ENCODE measurements at regions not wholly inside any gene's neighbourhood (a gene's known extent, or its start where the extent isn't known, plus 50 kb on each side); places are given as distances from the start of the nearest gene placed in this dataset.

DNA sequence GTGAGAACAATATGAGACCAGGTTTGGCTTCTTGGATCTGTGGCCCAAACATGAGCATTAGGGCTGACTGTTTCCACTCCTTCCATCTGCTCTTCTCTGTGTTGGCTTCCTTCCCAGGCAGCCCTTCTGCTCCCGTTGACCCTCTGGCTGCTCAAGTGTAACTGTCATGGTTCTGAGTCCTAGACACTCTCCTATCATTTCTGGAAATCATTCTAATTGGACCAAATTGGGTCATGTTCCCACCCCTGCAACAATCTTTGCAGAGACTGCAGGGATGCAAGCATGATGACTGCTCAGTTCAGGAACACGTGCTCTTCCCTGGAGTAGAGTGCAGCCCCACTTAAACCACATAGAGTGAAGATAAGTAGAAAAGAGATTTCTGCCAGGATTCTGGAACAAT, 741.4 kb downstream of the TAF11L14 start:
- no peak for ATAC-seq
- Histone ChIP-seq H3K36me3 (no peaks in the 10 kb centered on the region), H3K9me3 (no peaks in the 10 kb centered on the region), H3K4me3 (no peak overlapping the region), H3K27ac (no peak overlapping the region), H3K27me3 (peaks cover 0 to under 1% (median 0%) of the 10 kb centered on the region in 4 donors), H3K4me1 (no peaks in the 10 kb centered on the region)
- FAIRE-seq: no peak
- no peak for DNase-seq
- intact Hi-C loops (cut with DNase I): no loop called here
- WGBS, 2 donors: 41 to 53% methylated on average over 2 of the region's 2 CpGs
- TF ChIP-seq, protein P1, sequence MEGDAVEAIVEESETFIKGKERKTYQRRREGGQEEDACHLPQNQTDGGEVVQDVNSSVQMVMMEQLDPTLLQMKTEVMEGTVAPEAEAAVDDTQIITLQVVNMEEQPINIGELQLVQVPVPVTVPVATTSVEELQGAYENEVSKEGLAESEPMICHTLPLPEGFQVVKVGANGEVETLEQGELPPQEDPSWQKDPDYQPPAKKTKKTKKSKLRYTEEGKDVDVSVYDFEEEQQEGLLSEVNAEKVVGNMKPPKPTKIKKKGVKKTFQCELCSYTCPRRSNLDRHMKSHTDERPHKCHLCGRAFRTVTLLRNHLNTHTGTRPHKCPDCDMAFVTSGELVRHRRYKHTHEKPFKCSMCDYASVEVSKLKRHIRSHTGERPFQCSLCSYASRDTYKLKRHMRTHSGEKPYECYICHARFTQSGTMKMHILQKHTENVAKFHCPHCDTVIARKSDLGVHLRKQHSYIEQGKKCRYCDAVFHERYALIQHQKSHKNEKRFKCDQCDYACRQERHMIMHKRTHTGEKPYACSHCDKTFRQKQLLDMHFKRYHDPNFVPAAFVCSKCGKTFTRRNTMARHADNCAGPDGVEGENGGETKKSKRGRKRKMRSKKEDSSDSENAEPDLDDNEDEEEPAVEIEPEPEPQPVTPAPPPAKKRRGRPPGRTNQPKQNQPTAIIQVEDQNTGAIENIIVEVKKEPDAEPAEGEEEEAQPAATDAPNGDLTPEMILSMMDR (IDR thresholded peaks at IDR 0.05): no peak

DNA sequence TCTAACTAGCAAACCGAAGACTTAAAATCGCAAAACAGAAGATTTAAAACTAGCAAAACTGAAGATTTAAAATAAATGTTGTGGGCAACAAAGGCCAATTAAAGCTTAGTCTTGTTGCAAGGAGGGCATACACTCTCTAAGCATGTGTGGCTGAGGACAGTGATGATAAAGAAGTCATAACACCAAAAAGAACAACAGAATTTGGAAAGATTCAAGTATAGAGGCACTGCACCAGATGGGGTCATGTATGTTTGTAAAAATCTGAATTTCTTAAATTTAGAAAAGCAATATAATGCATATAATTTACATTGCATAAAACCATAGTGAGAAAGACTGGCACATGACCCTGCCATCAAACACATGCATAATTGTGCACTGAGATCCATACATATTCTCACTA, 743.8 kb downstream of the TAF11L14 start:
- no peaks in the 10 kb centered on the region for H3K4me1 ChIP-seq
- ATAC-seq: no peak
- no peaks in the 10 kb centered on the region for H3K9me3 ChIP-seq
- H3K36me3 ChIP-seq: no peaks in the 10 kb centered on the region
- no peak overlapping the region for H3K4me3 ChIP-seq
- intact Hi-C loops (cut with DNase I): no loop called here
- no peak overlapping the region for H3K27ac ChIP-seq
- H3K27me3 ChIP-seq: no peaks in the 10 kb centered on the region
- TF ChIP-seq, protein P1 (IDR thresholded peaks at IDR 0.05): no peak
- no peak for DNase-seq
- FAIRE-seq: no peak
- 62 to 73% methylated on average over 2 of the region's 2 CpGs for whole genome bisulfite sequencing, 2 donors

DNA sequence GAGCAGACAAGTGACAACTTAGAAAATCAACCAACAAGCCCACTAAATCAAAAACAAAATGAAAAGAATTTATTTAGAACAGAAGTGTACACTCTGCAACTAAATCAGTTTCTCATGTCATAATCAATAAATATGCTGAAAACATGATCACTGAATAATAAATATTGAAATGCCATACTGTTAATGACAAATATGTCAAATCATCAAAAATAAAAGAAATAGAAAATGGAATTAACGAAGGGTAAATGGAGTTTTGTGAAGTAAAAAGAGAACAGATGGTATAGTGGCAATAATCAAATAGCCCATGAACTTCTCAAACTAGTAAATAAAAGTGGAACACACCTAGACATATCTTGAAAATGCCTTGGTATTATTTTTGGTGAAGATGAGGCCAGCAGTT, 744.9 kb downstream of the TAF11L14 start:
- WGBS, 2 donors: 0 to 17% methylated on average over 1 of the region's 1 CpG
- no peak for ATAC-seq

DNA sequence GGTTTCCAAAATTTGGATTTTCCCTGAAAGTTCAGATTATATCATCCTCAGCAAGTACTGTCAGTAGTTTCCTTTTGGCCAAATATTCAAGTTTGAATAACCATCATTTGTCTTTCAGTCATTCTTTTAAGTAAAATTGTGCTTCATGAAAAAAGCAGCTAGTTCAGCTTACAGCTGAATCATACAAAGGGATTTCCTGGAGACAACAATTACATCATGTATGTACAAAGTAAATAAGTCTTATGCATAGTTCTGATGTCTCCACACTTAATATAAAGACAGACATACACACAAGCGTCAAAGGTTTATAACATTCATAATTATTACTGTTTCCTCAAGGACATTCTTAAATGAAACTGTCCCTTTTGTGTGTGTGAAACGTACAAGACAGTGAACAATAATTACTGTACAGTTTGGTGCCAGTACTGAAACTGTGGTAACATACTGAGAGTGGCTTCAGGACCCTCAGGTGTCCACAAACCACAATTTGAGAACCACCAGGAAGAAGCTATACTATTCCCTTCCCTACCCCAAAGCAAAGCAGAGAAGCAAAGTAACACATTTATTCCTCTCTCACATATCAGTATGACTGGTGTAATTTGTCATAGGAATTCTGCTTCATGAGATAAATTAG, 746.6 kb downstream of the TAF11L14 start:
- no peak for FAIRE-seq
- TF ChIP-seq, protein P1 (IDR thresholded peaks at IDR 0.05): no peak
- H3K27ac ChIP-seq: no peak overlapping the region
- no peaks in the 10 kb centered on the region for H3K36me3 ChIP-seq
- no peaks in the 10 kb centered on the region for H3K4me1 ChIP-seq
- H3K9me3 ChIP-seq: no peaks in the 10 kb centered on the region
- intact Hi-C loops (cut with DNase I): no loop called here
- WGBS, 2 donors: 28 to 42% methylated on average over 2 of the region's 2 CpGs
- ATAC-seq: no peak
- DNase-seq: no peak
- H3K4me3 ChIP-seq: no peak overlapping the region
- H3K27me3 ChIP-seq: no peaks in the 10 kb centered on the region

More for the DNA sequence above, 744.9 kb downstream of the TAF11L14 start:
- Histone ChIP-seq H3K27ac (no peak overlapping the region), H3K27me3 (no peaks in the 10 kb centered on the region), H3K9me3 (no peaks in the 10 kb centered on the region), H3K36me3 (no peaks in the 10 kb centered on the region), H3K4me3 (no peak overlapping the region), H3K4me1 (no peaks in the 10 kb centered on the region)
- intact Hi-C loops (cut with DNase I): no loop called here
- DNase-seq (no peak), FAIRE-seq (no peak)
- TF ChIP-seq, protein P1 (IDR thresholded peaks at IDR 0.05): no peak

DNA sequence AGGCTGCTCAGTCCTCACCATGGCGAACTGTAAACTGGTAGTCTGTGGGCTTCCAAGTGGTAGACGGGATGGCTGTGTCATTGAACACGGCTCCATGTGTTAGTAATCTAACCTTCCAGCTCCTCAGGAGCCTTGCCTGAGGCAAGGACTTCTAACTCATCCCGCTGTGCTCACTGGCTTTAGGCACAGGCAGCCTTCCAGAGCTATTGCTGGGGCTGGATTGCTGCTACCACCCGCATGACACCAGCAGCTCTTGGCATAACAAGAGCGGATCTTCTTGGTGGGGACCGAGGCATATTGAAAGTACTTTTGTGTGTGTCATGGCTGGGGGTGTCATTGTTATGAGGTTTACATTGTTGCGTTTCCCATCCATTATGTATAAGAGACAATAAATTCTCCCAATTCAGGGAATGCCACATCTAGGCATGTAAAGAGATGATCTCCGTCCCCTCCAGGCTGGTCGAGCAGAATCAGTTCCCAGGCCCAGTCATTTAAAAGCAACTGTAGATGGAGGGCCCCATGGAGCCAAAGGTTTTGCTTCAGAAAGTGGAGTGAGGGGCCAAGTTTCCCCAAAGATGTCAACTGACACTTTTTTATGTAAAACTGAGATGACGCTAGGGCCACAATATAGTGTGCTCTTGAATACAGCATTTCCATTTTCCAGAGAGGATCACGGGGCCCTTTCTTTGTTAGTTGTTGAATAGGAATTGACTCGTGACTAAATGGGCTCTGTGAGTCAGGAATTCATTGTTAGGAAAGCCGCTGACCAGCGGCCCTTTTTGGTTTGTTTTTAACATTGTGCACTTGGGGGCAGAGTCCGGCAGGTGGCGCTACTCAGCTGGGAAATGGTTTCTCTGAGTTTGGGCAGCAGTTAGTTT, 759.5 kb downstream of the TAF11L14 start:
- WGBS, 2 donors: 38 to 39% methylated on average over 17 of the region's 17 CpGs
- FAIRE-seq (no peak), ATAC-seq (peak; percentile 35 to 83 (median 78)), DNase-seq (peak in 4 of 6 donors; percentile 22 to 82 (median 58))
- no peak overlapping the region for H3K27ac ChIP-seq
- intact Hi-C loops (cut with DNase I): no loop called here
- no peaks in the 10 kb centered on the region for H3K9me3 ChIP-seq
- no peaks in the 10 kb centered on the region for H3K4me1 ChIP-seq
- H3K27me3 ChIP-seq: no peaks in the 10 kb centered on the region
- TF ChIP-seq, protein P1 (IDR thresholded peaks at IDR 0.05): peak; percentile 58 to 76 (median 70)
- no peaks in the 10 kb centered on the region for H3K36me3 ChIP-seq
- no peak overlapping the region for H3K4me3 ChIP-seq
